ENCODE measurements at regions not wholly inside any gene's neighbourhood (a gene's known extent, or its start where the extent isn't known, plus 50 kb on each side); places are given as distances from the start of the nearest gene placed in this dataset.

DNA sequence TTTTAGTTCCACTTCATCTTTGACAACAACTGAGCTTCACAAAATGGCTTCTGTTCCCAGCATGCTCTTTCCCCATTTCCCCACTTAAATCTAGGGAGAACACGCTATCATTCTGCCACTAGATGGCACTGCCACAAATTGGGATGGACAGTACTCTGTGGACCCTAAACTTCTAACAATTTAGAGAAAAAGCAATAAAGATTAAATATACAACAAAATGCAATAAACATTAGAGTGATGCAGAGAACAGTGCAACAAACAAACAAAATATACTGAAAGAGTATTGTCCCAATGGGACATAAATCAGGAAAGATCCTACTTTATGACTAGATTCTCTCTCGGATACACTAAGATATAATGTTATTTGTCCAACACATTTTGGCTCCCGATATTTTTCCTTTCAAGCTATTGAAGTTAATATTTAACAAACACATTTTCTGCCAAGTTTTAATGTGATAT is 169.7 kb upstream of the TMCO5A start:
- no peak overlapping the region for H3K4me3 ChIP-seq (ENCODE audit: low read depth, poor library complexity, severe bottlenecking)
- DNase-seq (ENCODE audit: low spot score in 2 of 2), result no peak
- WGBS, 2 donors, result 49 to 64% methylated on average over 3 of the region's 3 CpGs
- TF ChIP-seq POLR2A (IDR thresholded peaks at IDR 0.05), result no peak
- TF ChIP-seq, protein P1, sequence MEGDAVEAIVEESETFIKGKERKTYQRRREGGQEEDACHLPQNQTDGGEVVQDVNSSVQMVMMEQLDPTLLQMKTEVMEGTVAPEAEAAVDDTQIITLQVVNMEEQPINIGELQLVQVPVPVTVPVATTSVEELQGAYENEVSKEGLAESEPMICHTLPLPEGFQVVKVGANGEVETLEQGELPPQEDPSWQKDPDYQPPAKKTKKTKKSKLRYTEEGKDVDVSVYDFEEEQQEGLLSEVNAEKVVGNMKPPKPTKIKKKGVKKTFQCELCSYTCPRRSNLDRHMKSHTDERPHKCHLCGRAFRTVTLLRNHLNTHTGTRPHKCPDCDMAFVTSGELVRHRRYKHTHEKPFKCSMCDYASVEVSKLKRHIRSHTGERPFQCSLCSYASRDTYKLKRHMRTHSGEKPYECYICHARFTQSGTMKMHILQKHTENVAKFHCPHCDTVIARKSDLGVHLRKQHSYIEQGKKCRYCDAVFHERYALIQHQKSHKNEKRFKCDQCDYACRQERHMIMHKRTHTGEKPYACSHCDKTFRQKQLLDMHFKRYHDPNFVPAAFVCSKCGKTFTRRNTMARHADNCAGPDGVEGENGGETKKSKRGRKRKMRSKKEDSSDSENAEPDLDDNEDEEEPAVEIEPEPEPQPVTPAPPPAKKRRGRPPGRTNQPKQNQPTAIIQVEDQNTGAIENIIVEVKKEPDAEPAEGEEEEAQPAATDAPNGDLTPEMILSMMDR (IDR thresholded peaks at IDR 0.05), result no peak
- intact Hi-C loops (cut with DNase I; ENCODE audit: low total_unique reads), result no loop called here

DNA sequence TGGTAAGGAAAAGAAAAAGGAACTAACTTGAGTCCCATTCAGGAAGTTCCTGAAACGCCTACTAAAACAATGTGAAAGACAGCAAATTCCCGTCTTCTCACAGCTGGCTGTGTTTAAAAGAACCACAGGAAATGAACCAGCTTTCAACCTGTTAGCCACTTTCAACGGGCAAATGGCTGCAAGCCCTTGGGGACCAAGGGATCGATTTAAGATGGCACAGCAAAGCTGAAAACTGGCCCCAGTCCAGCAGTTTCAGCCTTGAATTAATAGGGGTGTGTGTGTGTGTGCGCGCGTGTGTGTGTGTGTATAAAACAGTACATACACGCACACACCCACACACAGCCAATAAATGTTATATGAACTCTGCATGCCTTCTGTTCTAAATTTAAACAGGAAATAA is 168.7 kb upstream of the TMCO5A start:
- WGBS, 2 donors, result 45 to 52% methylated on average over 8 of the region's 8 CpGs
- H3K4me3 ChIP-seq (ENCODE audit: low read depth, poor library complexity, severe bottlenecking), result no peak overlapping the region
- intact Hi-C loops (cut with DNase I; ENCODE audit: low total_unique reads), result no loop called here
- no peak for DNase-seq (ENCODE audit: low spot score in 2 of 2)
- TF ChIP-seq, protein P1 (IDR thresholded peaks at IDR 0.05), result no peak

GRCh38 chr15:37767841-37768455 is 166.5 kb upstream of the TMCO5A start:
- 85 to 86% methylated on average over 10 of the region's 10 CpGs for WGBS, 2 donors
- no peak overlapping the region for H3K4me3 ChIP-seq (ENCODE audit: low read depth, poor library complexity, severe bottlenecking)
- TF ChIP-seq POLR2A (IDR thresholded peaks at IDR 0.05), result no peak
- TF ChIP-seq, protein P1 (IDR thresholded peaks at IDR 0.05), result no peak
- intact Hi-C loops (cut with DNase I; ENCODE audit: low total_unique reads), result no loop called here
- DNase-seq (ENCODE audit: low spot score in 2 of 2), result no peak

DNA sequence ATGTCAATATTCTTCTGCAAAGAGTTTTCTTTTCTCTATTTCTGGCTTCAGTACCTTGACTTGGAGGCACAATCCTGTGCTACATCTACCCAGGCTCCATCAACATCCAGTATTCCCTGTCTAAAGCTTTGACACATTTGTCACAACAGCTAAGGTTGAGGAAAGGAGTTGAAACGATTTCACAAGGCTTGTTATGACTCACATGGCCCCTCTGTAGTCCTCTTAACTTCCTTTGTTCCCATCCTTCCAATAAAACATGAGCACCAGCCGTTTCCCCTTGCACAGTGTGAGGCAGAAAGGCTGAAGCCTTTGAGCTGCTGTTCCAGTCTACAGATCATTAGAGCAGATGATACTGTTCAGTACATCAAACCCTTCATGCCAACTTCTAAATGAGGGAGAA is 163.0 kb upstream of the TMCO5A start:
- intact Hi-C loops (cut with DNase I; ENCODE audit: low total_unique reads), result no loop called here
- DNase-seq (ENCODE audit: low spot score in 2 of 2), result no peak

GRCh38 chr15:37773111-37773860 is 161.2 kb upstream of the TMCO5A start:
- 78 to 86% methylated on average over 4 of the region's 4 CpGs for WGBS, 2 donors
- intact Hi-C loops (cut with DNase I; ENCODE audit: low total_unique reads), result no loop called here
- DNase-seq (ENCODE audit: low spot score in 2 of 2), result no peak
- no peak overlapping the region for H3K4me3 ChIP-seq (ENCODE audit: low read depth, poor library complexity, severe bottlenecking)
- TF ChIP-seq POLR2A (IDR thresholded peaks at IDR 0.05), result no peak
- TF ChIP-seq, protein P1 (IDR thresholded peaks at IDR 0.05), result no peak

More for the DNA sequence above, 163.0 kb upstream of the TMCO5A start:
- H3K4me3 ChIP-seq (ENCODE audit: low read depth, poor library complexity, severe bottlenecking), result no peak overlapping the region
- 35 to 40% methylated on average over 2 of the region's 2 CpGs for WGBS, 2 donors
- TF ChIP-seq, protein P1 (IDR thresholded peaks at IDR 0.05), result no peak
- TF ChIP-seq POLR2A (IDR thresholded peaks at IDR 0.05), result no peak

All from lower leg skin (tissue), 4 donors.